ENCODE measurements at regions not wholly inside any gene's neighbourhood (a gene's known extent, or its start where the extent isn't known, plus 50 kb on each side); places are given as distances from the start of the nearest gene placed in this dataset.

DNA sequence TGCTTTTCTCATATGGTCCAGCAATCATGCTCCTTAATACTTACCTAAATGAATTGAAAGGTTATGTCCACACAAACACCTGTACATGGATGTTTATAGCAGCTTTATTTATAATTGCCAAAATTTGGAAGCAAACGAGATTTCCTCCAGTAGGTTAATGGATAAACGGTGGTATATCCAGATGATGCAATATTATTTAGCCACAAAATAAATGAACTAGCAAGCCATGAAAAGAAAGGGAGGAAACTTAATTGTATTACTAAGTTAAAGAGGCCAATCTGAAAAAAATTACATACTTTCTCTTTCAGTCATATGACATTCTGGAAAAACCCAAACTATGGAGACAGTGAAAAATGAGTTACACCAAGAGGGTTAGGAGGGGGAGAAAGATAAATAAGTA, 76.3 kb upstream of the LRRC7 start:
- DNase-seq = no peak

DNA sequence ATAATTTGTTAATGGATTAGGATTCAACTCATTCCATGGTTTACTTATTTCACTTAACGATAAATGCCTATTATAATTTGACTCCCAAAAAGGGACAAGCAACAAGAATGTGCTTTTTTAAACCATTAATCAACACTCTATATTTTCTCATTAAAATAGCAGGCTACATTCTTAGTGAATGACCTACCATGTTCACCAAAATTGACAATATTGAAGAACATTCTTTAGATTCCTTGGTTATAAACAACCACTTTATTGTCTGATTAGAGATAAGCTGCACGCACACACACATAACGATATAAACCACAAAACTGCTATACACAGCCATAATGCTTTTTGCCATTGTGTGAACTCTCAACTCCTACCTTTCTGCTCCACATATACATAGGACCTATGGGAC, 75.4 kb upstream of the LRRC7 start:
- no peak for DNase-seq

DNA sequence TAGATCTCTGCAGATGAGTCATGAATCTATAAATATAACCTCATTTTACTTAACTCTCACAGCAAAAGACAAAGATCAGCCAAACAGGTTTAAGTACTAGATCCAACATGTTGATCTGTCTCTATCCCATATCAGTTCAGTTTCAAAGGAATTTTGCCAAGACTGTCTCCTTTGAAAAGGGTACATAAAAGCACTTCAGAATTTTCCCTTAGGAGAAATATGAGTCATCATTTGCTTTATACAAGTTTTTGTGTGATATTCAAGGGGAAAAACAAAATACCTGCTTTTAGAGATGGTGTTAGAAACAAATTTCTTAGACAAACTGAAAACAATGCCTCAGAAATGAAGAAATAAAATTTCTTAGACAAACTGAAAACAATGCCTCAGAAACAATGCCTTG, 73.5 kb upstream of the LRRC7 start:
- no peak for DNase-seq

DNA sequence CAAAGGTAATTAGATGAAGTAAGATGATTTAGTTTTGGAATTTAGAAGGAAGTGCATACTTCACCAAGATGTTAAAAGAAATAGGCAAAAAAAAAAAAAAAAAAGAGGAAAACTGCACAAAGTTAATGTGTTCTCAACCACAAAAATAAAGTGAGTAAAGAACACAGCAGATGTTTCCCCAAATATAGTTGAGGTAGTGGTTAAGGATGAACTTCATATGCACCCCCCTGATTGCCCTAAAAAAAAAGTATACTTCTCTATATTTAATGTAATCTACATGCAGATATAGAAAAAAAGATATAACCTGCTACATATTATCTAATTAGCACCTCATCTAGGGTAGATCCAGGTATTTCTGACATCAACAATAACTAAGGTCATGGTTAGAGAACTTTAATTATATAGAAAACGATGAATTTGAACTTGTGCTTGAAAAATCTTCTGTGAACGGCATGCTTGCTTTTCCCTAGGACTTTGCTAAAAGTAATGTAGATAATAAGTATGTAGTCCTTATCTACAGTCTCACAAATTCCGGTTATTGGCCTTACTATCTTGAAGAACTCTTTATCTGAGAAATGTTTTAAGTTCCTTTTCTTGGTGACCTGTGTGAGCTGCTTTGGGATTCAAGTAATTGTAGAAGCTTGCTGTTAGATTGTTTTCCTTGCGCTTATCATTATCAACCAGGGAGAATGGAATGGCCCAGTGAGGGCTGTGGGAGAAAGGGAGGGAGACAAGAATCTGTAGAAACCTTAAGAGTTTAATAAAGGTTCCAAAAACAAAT, 70.1 kb upstream of the LRRC7 start:
- DNase-seq = no peak

DNA sequence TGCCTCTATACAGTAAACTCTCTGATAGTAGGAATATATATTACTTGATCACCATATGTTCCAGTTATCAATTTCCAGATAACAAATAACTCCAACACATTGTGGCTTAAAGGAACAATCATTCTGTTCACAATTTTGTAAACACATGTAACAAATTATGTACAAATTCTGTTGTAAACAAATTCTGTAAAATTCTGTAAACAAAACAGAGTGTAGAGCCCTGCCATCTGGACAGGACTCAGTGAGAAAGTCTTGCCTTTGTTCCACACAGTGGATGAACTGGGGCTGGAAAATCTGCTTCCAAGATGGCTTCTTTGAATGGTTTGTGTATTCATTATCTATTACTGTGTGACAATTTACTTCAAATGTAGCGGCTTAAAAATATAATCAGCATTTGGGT, 69.0 kb upstream of the LRRC7 start:
- no peak for DNase-seq

DNA sequence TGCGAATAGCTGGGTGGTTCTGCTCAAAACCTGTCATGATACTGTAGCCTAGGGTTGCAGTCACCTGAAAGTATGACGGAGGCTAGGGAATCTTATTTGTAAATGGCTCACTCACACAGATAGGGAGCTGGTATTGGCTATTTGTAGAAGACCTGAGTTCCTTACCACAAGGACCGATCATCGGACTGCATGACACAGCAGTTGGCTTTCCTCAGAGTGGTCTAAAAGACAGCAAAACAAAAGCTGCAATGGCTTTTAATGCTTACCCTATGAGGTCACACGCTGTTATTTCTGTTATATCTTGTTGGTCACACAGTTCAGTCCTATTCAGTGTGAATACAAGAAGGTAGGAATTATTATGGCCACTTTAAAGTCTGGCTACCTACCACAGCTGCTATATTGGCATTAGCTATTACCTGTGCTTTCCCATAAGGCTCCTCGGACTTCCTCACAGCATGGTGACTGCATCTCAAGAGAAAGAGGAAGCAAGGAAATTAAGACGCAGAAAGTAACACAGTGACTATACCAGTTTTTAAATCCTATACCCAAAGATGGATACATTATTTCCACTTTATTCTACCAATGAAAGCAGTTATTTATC, 68.4 kb upstream of the LRRC7 start:
- no peak for DNase-seq

DNA sequence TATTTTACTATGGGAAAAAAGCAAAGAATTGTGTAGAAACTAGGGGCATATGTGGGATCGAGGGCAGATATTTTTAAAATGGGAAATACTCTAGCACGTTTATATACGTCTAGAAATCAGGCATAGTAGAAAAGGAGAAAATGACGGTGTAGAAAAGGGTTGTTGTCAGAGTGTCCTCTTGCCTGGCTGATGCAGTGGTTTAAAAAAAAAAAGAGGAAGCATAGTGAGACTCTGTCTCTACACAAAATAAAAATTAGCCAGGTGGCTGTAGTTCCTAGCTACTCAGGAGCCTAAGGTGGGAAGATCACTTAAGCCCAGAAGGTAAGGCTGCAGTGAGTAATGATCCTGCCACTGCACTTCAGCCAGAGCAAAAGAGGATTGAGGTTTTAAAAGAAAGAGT, 64.7 kb upstream of the LRRC7 start:
- DNase-seq = no peak

DNA sequence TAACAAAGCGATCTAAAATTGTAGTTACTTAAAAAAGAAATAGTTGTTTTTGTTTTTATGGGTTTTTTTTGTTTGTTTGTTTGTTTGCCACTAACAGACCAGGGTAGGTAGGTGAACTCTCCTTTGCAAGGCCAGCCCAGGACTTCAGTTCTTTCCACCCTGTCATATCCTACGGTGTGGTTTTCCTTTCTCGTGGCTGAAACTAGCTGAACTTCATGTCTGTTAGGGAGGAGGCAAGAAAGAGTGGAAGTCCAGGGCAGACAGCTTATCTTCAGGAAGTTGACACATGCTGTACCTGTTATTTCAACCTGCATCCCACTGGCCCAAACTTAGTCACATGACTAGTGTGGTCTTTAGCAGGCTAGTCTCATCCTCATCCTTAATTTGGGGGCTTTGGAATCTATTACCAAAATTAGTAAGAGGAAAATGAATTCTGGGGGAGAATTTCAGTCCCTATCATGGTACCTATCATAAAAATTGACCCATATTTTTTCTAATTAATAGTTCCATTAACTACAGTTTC, 62.9 kb upstream of the LRRC7 start:
- DNase-seq = no peak

DNA sequence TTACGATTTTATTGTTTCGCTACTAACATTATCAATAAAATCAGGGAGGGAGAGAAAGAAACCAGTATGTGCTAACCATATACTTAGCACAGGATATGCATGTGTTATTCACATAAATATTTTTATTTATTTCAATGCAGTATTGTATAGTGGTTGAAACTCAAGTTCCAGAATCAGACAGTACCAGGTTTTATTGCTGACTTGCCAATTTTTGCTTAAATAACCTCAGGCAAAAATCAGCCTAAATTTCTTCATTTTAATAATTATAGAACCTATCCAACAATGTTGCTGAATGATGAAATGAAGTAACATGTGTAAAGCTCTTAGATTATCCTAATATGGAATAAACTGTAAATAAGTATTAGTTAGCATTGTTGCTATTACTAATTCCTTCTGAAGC, 61.4 kb upstream of the LRRC7 start:
- DNase-seq = no peak

DNA sequence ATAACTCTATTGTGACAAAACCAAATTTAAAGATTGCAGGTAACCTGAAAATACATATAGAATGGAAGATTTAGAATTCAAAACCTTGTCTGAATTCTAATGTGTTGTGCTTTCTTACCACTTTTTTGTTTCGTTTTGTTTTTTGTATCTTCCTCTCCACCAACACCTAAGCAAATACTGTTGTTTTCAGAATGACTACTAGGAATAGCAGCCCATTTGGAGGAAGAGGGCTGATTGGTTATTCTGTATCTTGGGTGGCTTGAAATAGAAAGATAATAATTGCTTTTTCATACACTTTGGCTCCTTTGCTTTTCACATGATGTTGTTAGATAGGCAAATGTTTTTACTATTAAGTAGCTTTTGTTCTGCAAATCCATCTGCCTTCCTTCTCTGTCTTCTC, 61.0 kb upstream of the LRRC7 start:
- no peak for DNase-seq

DNA sequence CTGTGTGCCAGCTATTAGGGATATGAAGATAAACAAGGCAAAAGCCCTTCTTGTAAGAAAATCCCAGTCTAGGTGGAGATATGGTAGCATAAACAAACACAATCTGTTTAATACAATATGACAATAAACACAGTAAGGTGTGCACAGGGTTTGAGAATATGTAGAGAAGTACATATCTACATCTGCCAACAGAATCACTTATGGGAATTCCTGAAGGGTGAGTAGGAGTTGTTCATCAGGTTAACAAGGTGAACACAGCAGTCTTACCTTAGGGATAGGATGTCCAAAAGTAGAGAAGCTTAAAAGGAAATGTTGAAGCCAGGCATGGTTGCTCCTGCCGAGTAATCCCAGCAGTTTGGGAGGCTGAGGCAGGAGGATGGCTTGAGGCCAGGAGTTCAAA, 57.7 kb upstream of the LRRC7 start:
- no peak for DNase-seq

DNA sequence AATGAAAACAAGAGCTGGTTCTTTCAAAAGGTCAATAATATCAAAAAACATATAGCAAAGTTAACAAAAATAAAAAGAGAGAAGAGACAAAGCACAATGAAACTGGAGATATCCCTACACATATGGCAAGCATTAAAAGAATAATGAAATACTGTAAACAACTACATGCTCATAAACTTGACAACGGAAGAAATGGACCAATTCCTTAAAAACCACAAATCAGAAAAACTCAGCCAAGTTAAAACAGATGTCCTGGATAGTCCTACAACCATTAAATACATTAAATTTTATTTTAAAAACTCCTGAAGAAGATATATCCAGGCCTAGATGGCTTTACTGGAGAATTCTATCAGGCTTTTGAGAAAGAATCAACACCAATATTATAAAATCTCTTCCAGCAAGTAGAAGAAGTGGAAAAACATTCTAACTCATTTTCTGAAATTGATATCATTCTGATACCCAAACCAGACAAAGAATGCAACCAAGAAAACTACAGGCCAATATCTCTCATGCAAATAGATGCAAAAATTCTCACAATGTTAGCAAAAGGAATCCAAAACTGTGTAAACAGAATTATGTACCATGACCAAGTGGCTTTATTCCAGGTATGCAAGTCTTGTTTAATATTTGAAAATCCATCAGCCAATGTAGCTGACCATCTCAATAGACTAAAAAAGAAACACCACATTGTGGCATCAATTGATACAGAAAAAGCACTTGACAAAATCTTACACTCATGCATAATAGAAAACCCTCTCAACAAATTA, 56.1 kb upstream of the LRRC7 start:
- DNase-seq = no peak

DNA sequence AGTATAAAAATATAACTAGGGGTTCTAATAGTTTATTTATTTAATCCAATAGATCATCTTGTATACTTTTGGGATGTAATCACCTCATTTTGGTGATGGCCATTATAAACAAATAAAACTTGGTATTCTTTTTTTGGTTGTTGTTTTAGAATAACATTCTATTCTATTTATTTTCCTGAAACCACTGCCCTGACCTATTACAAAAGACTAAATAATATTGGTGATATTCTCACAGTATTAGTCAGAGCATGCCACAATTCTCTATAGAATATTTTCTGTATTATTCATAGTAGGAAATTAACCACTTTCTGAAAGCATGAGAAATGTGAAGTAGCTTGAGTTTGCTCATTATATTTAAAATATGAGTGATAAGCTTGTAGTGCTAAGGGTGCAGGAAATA, 54.1 kb upstream of the LRRC7 start:
- no peak for DNase-seq
